Stomach (tissue), 8 donors: ENCODE measurements at regions not wholly inside any gene's neighbourhood (a gene's known extent, or its start where the extent isn't known, plus 50 kb on each side); places are given as distances from the start of the nearest gene placed in this dataset.
A peak's percentile ranks its signal among the peaks of the same experiment; 100 is the strongest.
"Not testable (repeated sequence)": the region's sequence is repeated elsewhere in the genome, so short reads cannot be mapped to it uniquely, and the experiment has no call there.

Source experiments
- DNase-seq, 2 donors: peaks; one replicate each; pipeline versions ENCODE4 v3.0.0 to v3.0.0-alpha.2; 2013 to 2019
- H3K27ac ChIP-seq, 5 donors: fragments of 200-600 bp in 4 of 5; sonication (generic) in 4 of 5; one replicate each; pipeline ENCODE4 v1.5.1; 2013 to 2019; ENCODE audit warnings: mild to moderate bottlenecking in 1 of 5, moderate library complexity in 1 of 5
- H3K27me3 ChIP-seq, 3 donors: fragments of 200-600 bp; sonication (generic); one replicate each; pipeline ENCODE4 v1.5.1; 2017 to 2019; ENCODE audit warnings: mixed run types in 1 of 3
- H3K36me3 ChIP-seq, 4 donors: fragments of 200-600 bp; sonication (generic); 1 replicate in 3 of 4; 2 replicates in 1 of 4; pipeline ENCODE4 v1.5.1; 2016 to 2019
- H3K4me1 ChIP-seq, 4 donors: fragments of 200-600 bp; sonication (generic); one replicate each; pipeline ENCODE4 v1.5.1; 2016 to 2019
- H3K4me3 ChIP-seq, 4 donors: fragments of 200-600 bp; sonication (generic) in 3 of 4; one replicate each; pipeline ENCODE4 v1.5.1; 2016 to 2019; ENCODE audit warnings: mild to moderate bottlenecking in 1 of 4
- H3K9me3 ChIP-seq, 4 donors: fragments of 200-600 bp; sonication (generic); one replicate each; pipeline ENCODE4 v1.5.1; 2016 to 2019
- EP300 ChIP-seq: sonication (generic); formaldehyde crosslinking; IDR thresholded peaks from one replicate; pipeline ENCODE4 v1.6.1; 2017; ENCODE audit warnings: antibody characterized with exemption
- POLR2A ChIP-seq, 4 donors: fragments of 450-650 bp; IDR thresholded peaks; one replicate each; pipeline ENCODE4 v1.6.1; 2016; ENCODE audit warnings: antibody characterized with exemption in 4 of 4, control low read depth in 2 of 4, mild to moderate bottlenecking in 1 of 4, moderate library complexity in 1 of 4
- POLR2AphosphoS5 ChIP-seq, 3 donors: sonication (generic); formaldehyde crosslinking; IDR thresholded peaks; one replicate each; pipeline ENCODE4 v1.6.1; 2016; ENCODE audit warnings: antibody characterized with exemption in 3 of 3
- WGBS, 5 donors: extraction: QIAGEN DNeasy Blood & Tissue Kit in 3 of 5; methylation state at CpG; one replicate each; pipeline versions ENCODE4 v1.1.5 to v1.1.7; 2013 to 2018; 5-methylcytosine and 5-hydroxymethylcytosine counted together
- intact Hi-C: fragments of 100-400 bp; cut with DNase I; formaldehyde crosslinking; loops from one replicate; pipeline ENCODE4 v1.15.1; 2023; ENCODE audit warnings: low total_unique reads
- TF ChIP-seq, protein P1 (sequence below), 7 experiments: fragments of 450-650 bp in 4 of 7; fragments of 200-600 bp in 3 of 7; sonication (generic) in 3 of 7; IDR thresholded peaks; one replicate each; pipeline ENCODE4 v1.5.1; 2016 to 2019; ENCODE audit warnings: antibody characterized with exemption in 7 of 7, control low read depth in 2 of 7, mild to moderate bottlenecking in 1 of 7
- donor health status: healthy with polysubstance abuse.
- donor health status: Bipolar disorder and iron deficiency.
- donor health status: healthy.

DNA sequence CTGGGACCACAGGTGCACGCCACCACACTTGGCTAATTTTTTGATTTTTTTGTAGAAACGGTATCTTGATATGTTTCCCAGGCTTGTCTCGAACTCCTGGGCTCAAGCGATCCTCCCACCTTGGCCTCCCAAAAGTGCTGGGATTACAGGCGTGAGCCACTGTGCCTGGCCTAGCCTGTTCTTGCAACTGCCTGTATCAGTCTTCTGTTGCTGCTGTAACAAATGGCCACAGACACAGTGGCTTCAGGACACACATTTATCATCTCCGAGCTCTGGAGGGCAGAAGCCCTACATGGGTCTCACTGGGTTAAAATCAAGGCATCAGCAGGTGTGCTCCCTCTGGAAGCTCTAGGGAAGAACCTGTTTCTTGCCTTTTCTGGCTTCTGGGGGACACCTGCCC, 79.9 kb upstream of the NCOR2 start:
- WGBS, 5 donors: 79 to 96% (median 81%) methylated on average over 5 to 6 of the region's 6 CpGs
- peaks cover 0 to 16% (median 9%) of the 10 kb centered on the region in 4 donors for H3K4me1 ChIP-seq
- TF ChIP-seq, protein P1, sequence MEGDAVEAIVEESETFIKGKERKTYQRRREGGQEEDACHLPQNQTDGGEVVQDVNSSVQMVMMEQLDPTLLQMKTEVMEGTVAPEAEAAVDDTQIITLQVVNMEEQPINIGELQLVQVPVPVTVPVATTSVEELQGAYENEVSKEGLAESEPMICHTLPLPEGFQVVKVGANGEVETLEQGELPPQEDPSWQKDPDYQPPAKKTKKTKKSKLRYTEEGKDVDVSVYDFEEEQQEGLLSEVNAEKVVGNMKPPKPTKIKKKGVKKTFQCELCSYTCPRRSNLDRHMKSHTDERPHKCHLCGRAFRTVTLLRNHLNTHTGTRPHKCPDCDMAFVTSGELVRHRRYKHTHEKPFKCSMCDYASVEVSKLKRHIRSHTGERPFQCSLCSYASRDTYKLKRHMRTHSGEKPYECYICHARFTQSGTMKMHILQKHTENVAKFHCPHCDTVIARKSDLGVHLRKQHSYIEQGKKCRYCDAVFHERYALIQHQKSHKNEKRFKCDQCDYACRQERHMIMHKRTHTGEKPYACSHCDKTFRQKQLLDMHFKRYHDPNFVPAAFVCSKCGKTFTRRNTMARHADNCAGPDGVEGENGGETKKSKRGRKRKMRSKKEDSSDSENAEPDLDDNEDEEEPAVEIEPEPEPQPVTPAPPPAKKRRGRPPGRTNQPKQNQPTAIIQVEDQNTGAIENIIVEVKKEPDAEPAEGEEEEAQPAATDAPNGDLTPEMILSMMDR (IDR thresholded peaks at IDR 0.05): no peak
- TF ChIP-seq EP300: no peak
- no peak for TF ChIP-seq POLR2A (IDR thresholded peaks at IDR 0.05)
- TF ChIP-seq POLR2AphosphoS5 (IDR thresholded peaks at IDR 0.05): no peak
- DNase-seq: no peak
- no peaks in the 10 kb centered on the region for H3K36me3 ChIP-seq
- no peak overlapping the region for H3K4me3 ChIP-seq
- no peaks in the 10 kb centered on the region for H3K27me3 ChIP-seq
- H3K9me3 ChIP-seq: peaks cover 0 to 15% (median 9%) of the 10 kb centered on the region in 4 donors
- no peak overlapping the region for H3K27ac ChIP-seq
- intact Hi-C loops: no loop called here

DNA sequence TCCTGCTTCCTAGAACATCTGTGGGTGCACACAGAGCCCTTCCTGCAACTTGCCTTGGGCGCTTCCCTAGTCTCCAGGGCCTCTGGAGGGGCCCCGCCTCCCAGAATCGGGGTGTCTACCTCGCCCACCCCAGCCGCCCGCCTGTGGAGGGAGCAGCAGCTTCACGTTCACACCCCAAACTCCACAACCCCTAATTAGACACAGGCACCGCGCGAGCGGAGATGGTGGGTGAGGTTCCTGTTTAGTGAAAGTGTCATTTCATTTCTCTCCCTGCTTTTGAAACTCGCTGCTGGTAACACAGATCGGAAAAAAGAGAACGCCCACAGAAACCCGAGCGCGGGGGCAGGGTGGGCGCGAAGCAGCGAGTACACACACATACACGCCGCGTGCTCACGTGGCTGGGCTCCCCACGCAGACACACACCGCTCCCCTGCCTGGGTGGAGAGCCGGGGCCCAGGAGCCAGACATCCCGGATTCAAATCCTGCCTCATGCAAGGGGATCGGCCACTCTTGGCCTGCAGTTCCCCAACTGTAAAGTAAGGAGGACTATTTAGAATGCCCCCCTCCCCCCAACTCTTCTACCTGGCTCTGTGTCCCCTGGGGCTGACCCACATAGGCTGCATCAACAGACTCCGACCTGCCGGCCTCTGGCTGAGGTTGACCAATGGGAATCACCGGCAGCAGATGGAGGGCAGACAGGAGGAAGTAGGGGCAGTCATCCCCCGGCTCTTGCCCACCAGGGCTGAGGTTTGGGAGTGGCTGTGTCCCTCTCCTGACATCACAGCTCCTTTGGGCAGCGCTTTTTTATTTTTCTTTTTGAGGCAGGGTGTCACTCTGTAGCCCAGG, 79.2 kb upstream of the NCOR2 start:
- intact Hi-C loops: no loop called here
- 39 to 68% (median 54%) methylated on average over 29 to 34 of the region's 34 CpGs for WGBS, 5 donors

DNA sequence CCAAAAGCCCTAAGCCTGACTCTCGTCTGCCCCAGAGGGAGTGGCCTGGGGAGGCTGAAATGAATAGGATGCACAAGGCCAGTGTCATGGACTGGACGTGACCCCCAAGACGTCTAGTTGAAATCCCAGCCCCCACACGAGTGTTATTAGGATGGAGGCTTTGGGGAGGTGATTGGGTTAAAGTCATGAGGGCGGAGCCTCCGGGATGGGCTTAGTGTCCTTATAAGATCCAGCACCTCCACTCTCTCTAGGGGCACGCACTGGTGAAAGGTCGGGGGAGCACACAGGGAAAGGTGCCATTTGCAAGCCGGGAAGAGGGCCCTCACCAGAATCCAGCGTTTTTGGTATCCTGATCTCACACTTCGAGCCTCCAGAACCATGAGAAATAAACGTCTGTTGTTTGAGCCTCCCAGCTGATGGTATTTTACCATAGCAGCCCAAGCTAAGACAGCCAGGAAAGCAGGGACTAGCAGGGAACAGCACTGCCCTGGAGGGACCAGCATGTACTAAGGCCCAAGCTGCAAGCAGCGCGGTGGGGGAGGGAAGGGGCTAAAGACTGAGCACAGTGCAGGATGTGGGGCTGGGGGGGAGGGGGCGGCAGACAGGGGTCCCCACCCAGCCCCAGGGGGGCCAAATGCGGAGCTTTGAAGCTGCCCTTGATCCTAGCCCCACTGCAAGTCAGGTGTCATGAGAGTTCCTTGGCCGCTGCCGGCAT, 78.3 kb upstream of the NCOR2 start:
- Histone ChIP-seq H3K36me3 (no peaks in the 10 kb centered on the region), H3K4me3 (no peak overlapping the region), H3K27ac (no peak overlapping the region), H3K4me1 (peaks cover 0 to 12% (median 9%) of the 10 kb centered on the region in 4 donors), H3K27me3 (no peaks in the 10 kb centered on the region), H3K9me3 (peaks cover 0 to 15% (median 9%) of the 10 kb centered on the region in 4 donors)
- TF ChIP-seq POLR2A (IDR thresholded peaks at IDR 0.05): no peak
- no peak for TF ChIP-seq EP300
- TF ChIP-seq, protein P1 (IDR thresholded peaks at IDR 0.05): no peak
- TF ChIP-seq POLR2AphosphoS5 (IDR thresholded peaks at IDR 0.05): no peak
- 72 to 82% (median 79%) methylated on average over 15 to 18 of the region's 18 CpGs for WGBS, 5 donors
- intact Hi-C loops: no loop called here
- no peak for DNase-seq

More for the DNA sequence above, 79.2 kb upstream of the NCOR2 start:
- peaks cover 0 to 15% (median 9%) of the 10 kb centered on the region in 4 donors for H3K9me3 ChIP-seq
- peak overlapping the region in 1 of 5 donors; percentile 12 for H3K27ac ChIP-seq
- H3K36me3 ChIP-seq: no peaks in the 10 kb centered on the region
- peak in 1 of 2 donors; percentile 52 for DNase-seq
- H3K27me3 ChIP-seq: no peaks in the 10 kb centered on the region
- H3K4me1 ChIP-seq: peaks cover 0 to 12% (median 9%) of the 10 kb centered on the region in 4 donors
- H3K4me3 ChIP-seq: peak overlapping the region in 1 of 4 donors; percentile 5
- TF ChIP-seq, protein P1 (IDR thresholded peaks at IDR 0.05): no peak
- no peak for TF ChIP-seq POLR2AphosphoS5 (IDR thresholded peaks at IDR 0.05)
- TF ChIP-seq EP300: no peak
- TF ChIP-seq POLR2A (IDR thresholded peaks at IDR 0.05): no peak

DNA sequence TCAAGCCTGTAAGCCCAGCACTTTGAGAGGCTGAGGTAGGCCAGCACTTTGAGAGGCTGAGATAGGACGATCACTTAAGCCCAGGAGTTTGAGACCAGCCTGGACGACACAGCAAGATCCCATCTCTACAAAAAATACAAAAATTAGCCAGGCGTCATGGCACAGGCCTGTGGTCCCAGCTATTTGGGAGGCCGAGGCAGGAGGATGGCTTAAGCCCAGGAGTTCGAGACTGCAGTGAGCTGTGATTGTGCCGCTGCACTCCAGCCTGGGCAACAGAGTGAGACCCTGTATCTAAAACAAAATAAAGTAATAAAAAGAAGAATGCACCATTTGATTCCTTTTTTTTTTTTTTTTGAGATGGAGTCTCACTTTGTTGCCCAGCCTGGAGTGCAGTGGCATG, 76.4 kb upstream of the NCOR2 start:
- intact Hi-C loops, H3K36me3 ChIP-seq, H3K27me3 ChIP-seq, H3K4me3 ChIP-seq, H3K9me3 ChIP-seq, DNase-seq, H3K27ac ChIP-seq: not testable (repeated sequence)
- 95 to 100% (median 96%) methylated on average over 6 of the region's 6 CpGs for WGBS, 5 donors
- peaks cover 0 to 12% (median 9%) of the 10 kb centered on the region in 4 donors for H3K4me1 ChIP-seq
